SU-DHL-6 (cell line): ENCODE measurements at regions not wholly inside any gene's neighbourhood (a gene's known extent, or its start where the extent isn't known, plus 50 kb on each side); places are given as distances from the start of the nearest gene placed in this dataset.

ENCODE experiments used
- H2AFZ ChIP-seq: fragments of 200-600 bp; sonication (generic); 2 replicates; pipeline ENCODE4 v1.6.1; 2014; ENCODE audit warnings: low read depth, mild to moderate bottlenecking, moderate library complexity, mixed read lengths, antibody characterized with exemption, low read length; ENCODE audit not compliant: severe bottlenecking
- H3F3A ChIP-seq: fragments of 200-600 bp; shearing (Covaris generic); 2 replicates; pipeline ENCODE4 v1.6.0; 2016; ENCODE audit warnings: antibody characterized with exemption, mild to moderate bottlenecking; ENCODE audit not compliant: insufficient read depth
- H3K27ac ChIP-seq: fragments of 200-600 bp; sonication (generic); 2 replicates; pipeline ENCODE4 v1.5.1; 2016; ENCODE audit warnings: low read depth, mild to moderate bottlenecking, low read length, moderate library complexity, mixed read lengths
- H3K27me3 ChIP-seq: fragments of 200-600 bp; sonication (generic), shearing (Covaris generic); 2 replicates; pipeline ENCODE4 v1.6.0; 2014; ENCODE audit warnings: mild to moderate bottlenecking, low read length
- H3K36me3 ChIP-seq: fragments of 200-600 bp; sonication (generic); 2 replicates; pipeline ENCODE4 v1.6.1; 2014; ENCODE audit warnings: mild to moderate bottlenecking, low read length, mixed read lengths
- H3K4me2 ChIP-seq: fragments of 300-600, 200-600 bp; shearing (Covaris generic), sonication (generic); 2 replicates; pipeline ENCODE4 v1.6.0; 2014; ENCODE audit warnings: low read length, low read depth, mild to moderate bottlenecking; ENCODE audit not compliant: poor library complexity, severe bottlenecking
- H3K4me3 ChIP-seq: fragments of 200-600 bp; sonication (generic); 2 replicates; pipeline ENCODE4 v1.5.1; 2014; ENCODE audit warnings: antibody characterized with exemption, low read length, mild to moderate bottlenecking, mixed read lengths; ENCODE audit not compliant: insufficient read depth, poor library complexity, severe bottlenecking
- H3K79me2 ChIP-seq: fragments of 200-600 bp; sonication (generic); 2 replicates; pipeline ENCODE4 v1.6.1; 2014; ENCODE audit warnings: mild to moderate bottlenecking, low read length, moderate library complexity; ENCODE audit not compliant: insufficient read depth
- H3K9ac ChIP-seq: fragments of 200-600 bp; sonication (generic); 2 replicates; pipeline ENCODE4 v1.7.0; 2014; ENCODE audit warnings: mild to moderate bottlenecking, low read length
- H3K9me2 ChIP-seq: fragments of 200-600 bp; sonication (generic); replicated peaks from 2 replicates; pipeline ENCODE4 v1.6.1; 2014; ENCODE audit warnings: low read length; ENCODE audit not compliant: insufficient read depth
- H3K9me3 ChIP-seq: fragments of 200-600 bp; sonication (generic); 2 replicates; pipeline ENCODE4 v1.6.1; 2014; ENCODE audit warnings: low read length, mixed read lengths; ENCODE audit not compliant: insufficient read depth
- H4K20me1 ChIP-seq: fragments of 200-600 bp; sonication (generic); 2 replicates; pipeline ENCODE4 v1.6.1; 2014; ENCODE audit warnings: low read depth, mild to moderate bottlenecking, antibody characterized with exemption, low read length, moderate library complexity, mixed read lengths
- EZH2phosphoT487 ChIP-seq: fragments of 200-600 bp; sonication (generic), shearing (Covaris generic); conservative IDR thresholded peaks from 2 replicates; pipeline ENCODE4 v1.6.1; 2018; ENCODE audit warnings: mild to moderate bottlenecking, antibody characterized with exemption, low read length, moderate library complexity, mixed read lengths
- TF ChIP-seq, protein P1 (sequence below): fragments of 200-600 bp; sonication (generic); IDR thresholded peaks from one replicate; pipeline ENCODE4 v1.5.1; 2017; ENCODE audit warnings: antibody characterized with exemption, mild to moderate bottlenecking, low read length, moderate library complexity; ENCODE audit not compliant: insufficient read depth, poor library complexity, severe bottlenecking

DNA sequence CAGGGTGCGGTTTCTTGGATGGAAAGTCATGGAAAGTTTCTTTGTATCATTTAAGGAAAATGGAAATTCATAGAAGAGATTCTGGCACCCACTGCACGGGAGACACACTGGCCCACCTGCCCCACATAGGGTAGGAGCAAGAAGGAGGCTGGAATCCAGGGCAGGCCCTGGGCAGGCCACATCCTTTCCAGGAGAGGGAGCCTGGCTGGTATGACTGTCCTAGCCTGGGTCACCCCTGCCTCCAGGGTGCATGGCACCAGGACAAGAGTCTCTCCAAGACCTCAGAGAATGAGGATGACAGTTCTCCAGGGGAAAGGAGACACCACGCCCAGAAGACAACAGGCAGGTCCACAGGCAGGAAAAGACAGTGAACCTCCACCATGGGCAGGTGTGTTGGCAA lies 297.2 kb downstream of the TCERG1L start:
- no peaks in the 10 kb centered on the region for H3F3A ChIP-seq
- no peaks in the 10 kb centered on the region for H3K36me3 ChIP-seq
- no peak overlapping the region for H3K4me2 ChIP-seq
- no peaks in the 10 kb centered on the region for H3K9me3 ChIP-seq
- H3K9ac ChIP-seq: no peak overlapping the region
- H2AFZ ChIP-seq: no peak overlapping the region
- no peak overlapping the region for H3K27ac ChIP-seq
- no peaks in the 10 kb centered on the region for H3K79me2 ChIP-seq
- H3K9me2 ChIP-seq: no peaks in the 10 kb centered on the region
- no peak overlapping the region for H3K4me3 ChIP-seq
- no peaks in the 10 kb centered on the region for H4K20me1 ChIP-seq
- TF ChIP-seq, protein P1, sequence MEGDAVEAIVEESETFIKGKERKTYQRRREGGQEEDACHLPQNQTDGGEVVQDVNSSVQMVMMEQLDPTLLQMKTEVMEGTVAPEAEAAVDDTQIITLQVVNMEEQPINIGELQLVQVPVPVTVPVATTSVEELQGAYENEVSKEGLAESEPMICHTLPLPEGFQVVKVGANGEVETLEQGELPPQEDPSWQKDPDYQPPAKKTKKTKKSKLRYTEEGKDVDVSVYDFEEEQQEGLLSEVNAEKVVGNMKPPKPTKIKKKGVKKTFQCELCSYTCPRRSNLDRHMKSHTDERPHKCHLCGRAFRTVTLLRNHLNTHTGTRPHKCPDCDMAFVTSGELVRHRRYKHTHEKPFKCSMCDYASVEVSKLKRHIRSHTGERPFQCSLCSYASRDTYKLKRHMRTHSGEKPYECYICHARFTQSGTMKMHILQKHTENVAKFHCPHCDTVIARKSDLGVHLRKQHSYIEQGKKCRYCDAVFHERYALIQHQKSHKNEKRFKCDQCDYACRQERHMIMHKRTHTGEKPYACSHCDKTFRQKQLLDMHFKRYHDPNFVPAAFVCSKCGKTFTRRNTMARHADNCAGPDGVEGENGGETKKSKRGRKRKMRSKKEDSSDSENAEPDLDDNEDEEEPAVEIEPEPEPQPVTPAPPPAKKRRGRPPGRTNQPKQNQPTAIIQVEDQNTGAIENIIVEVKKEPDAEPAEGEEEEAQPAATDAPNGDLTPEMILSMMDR: no peak
- no peak for TF ChIP-seq EZH2phosphoT487
- H3K27me3 ChIP-seq: no peaks in the 10 kb centered on the region

DNA sequence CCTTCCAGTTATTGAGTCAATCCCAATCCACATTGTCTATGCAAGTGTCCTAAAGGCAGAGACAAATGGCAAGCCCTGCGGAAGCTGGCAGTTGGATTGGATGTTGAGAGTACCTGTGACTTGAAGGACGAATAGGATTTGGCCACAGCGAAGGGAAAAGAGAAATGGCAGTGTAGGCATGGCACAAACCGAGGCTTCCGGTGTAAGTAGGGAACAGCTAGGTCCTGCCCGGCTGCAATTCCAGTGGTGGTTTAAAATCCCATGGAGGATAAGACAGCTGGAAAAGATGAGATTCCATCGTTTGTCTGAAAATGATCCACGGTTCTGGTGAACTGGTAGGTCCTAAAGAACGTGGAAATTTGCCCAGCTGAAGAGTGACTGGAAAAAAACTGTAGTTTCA lies 296.2 kb downstream of the TCERG1L start:
- Histone ChIP-seq H3K9me3 (no peaks in the 10 kb centered on the region), H2AFZ (no peak overlapping the region), H4K20me1 (no peaks in the 10 kb centered on the region), H3K9me2 (no peaks in the 10 kb centered on the region), H3K9ac (no peak overlapping the region), H3K79me2 (no peaks in the 10 kb centered on the region), H3K36me3 (no peaks in the 10 kb centered on the region), H3K4me3 (no peak overlapping the region), H3K4me2 (no peak overlapping the region), H3F3A (no peaks in the 10 kb centered on the region), H3K27ac (no peak overlapping the region), H3K27me3 (no peaks in the 10 kb centered on the region)
- TF ChIP-seq, protein P1: no peak
- no peak for TF ChIP-seq EZH2phosphoT487

DNA sequence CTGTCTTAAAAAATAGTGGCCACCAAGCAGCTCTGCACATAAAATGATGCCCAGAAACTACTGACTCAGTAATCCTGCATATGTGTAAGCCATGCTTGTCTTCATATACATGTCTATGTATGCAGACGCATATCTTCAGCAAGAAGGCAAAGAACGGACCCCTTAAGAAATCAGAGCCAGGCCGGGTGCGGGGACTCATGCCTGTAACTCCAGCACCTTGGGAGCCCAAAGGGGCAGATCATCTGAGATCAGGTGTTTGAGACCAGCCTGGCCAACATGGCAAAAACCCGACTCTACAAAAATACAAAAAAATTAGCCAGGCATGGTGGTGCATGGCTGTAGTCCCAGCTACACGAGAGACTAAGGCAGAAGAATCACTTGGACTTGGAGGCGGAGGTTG lies 295.0 kb downstream of the TCERG1L start:
- H3K79me2 ChIP-seq: no peaks in the 10 kb centered on the region

More for the DNA sequence above, 295.0 kb downstream of the TCERG1L start:
- no peak overlapping the region for H3K4me3 ChIP-seq
- H3K9me2 ChIP-seq: no peaks in the 10 kb centered on the region
- H3K9ac ChIP-seq: no peak overlapping the region
- H3K9me3 ChIP-seq: no peaks in the 10 kb centered on the region
- no peaks in the 10 kb centered on the region for H3K36me3 ChIP-seq
- no peaks in the 10 kb centered on the region for H4K20me1 ChIP-seq
- no peaks in the 10 kb centered on the region for H3K27me3 ChIP-seq
- no peaks in the 10 kb centered on the region for H3F3A ChIP-seq
- TF ChIP-seq, protein P1: no peak
- H3K27ac ChIP-seq: no peak overlapping the region
- H2AFZ ChIP-seq: no peak overlapping the region
- H3K4me2 ChIP-seq: no peak overlapping the region
